Pancreas (tissue), 10 donors: ENCODE measurements at regions not wholly inside any gene's neighbourhood (a gene's known extent, or its start where the extent isn't known, plus 50 kb on each side); places are given as distances from the start of the nearest gene placed in this dataset.
"Not testable (repeated sequence)": the region's sequence is repeated elsewhere in the genome, so short reads cannot be mapped to it uniquely, and the experiment has no call there.

Source experiments
- ATAC-seq, 4 donors: fragments of 200-7000 bp; cut with Tn5 transposase; one replicate each; pipeline versions ENCODE4 v1.8.0 to v1.9.1; 2020; ENCODE audit warnings: mild to moderate bottlenecking in 4 of 4, moderate library complexity in 4 of 4
- DNase-seq, 6 donors: peaks; one replicate each; pipeline ENCODE4 v3.0.0-alpha.2; 2020
- FAIRE-seq: peaks from 2 replicates; lab custom pipeline; 2012; peaks lifted over from hg19 to GRCh38; lab: Jason Lieb, UNC
- H3K27ac ChIP-seq, 4 donors: fragments of 200-600 bp; sonication (generic); 1 replicate in 3 of 4; 2 replicates in 1 of 4; pipeline versions ENCODE4 v1.5.0 to v1.8.0; 2020
- H3K27me3 ChIP-seq, 4 donors: fragments of 200-600 bp; one replicate each; pipeline ENCODE4 v1.8.0; 2021
- H3K36me3 ChIP-seq, 3 donors: fragments of 200-600 bp; sonication (generic) in 1 of 3; one replicate each; pipeline versions ENCODE4 v1.5.0 to v1.8.0; 2020 to 2021
- H3K4me1 ChIP-seq, 3 donors: fragments of 200-600 bp; one replicate each; pipeline ENCODE4 v1.8.0; 2021
- H3K4me3 ChIP-seq, 4 donors: fragments of 200-600 bp; sonication (generic) in 2 of 4; one replicate each; pipeline versions ENCODE4 v1.5.0 to v1.8.0; 2020 to 2021
- H3K9me3 ChIP-seq, 4 donors: fragments of 200-600 bp; one replicate each; pipeline ENCODE4 v1.8.0; 2021
- CTCF ChIP-seq, 4 donors: fragments of 200-600 bp; sonication (generic) in 3 of 4; IDR thresholded peaks; one replicate each; pipeline versions ENCODE4 v1.5.0 to v1.8.0; 2021; ENCODE audit warnings: antibody characterized with exemption in 4 of 4
- WGBS, 2 donors: extraction: QIAGEN DNeasy Blood & Tissue Kit; methylation state at CpG; one replicate each; pipeline ENCODE4 v1.1.7; 2013; 5-methylcytosine and 5-hydroxymethylcytosine counted together
- intact Hi-C, 3 donors: fragments of 100-400 bp; cut with DNase I; formaldehyde crosslinking; loops; one replicate each; pipeline versions ENCODE4 v1.11.1 to v1.14.2; 2022
- donor health status: healthy with polysubstance abuse.
- donor health status: DM: no; HTN: no; CAD: no; lungs with moderate emphysema.
- donor health status: DM: no; HTN: no; CAD: no.
- donor health status: control.
- donor health status: control.
- donor health status: Bipolar disorder and iron deficiency.
- donor health status: DM: yes; HTN: yes; CAD: no.
- donor health status: DM: no; HTN: no; CAD: no.
- donor health status: DM: no; HTN: no; CAD: no.
- donor health status: DM: yes; HTN: yes; CAD: no.

GRCh38 chr18:10354890-10355289 is 99.5 kb upstream of the APCDD1 start:
- ATAC-seq (no peak), FAIRE-seq (no peak), DNase-seq (no peak)
- peaks cover 5 to 10% (median 9%) of the 10 kb centered on the region in 3 donors for H3K4me1 ChIP-seq
- H3K9me3 ChIP-seq, result no peaks in the 10 kb centered on the region
- 90 to 94% methylated on average over 1 of the region's 1 CpG for WGBS, 2 donors
- TF ChIP-seq CTCF (IDR thresholded peaks at IDR 0.05), result no peak
- no peak overlapping the region for H3K4me3 ChIP-seq
- H3K36me3 ChIP-seq, result no peaks in the 10 kb centered on the region
- intact Hi-C loops, result no loop called here
- H3K27ac ChIP-seq, result no peak overlapping the region
- H3K27me3 ChIP-seq, result no peaks in the 10 kb centered on the region

DNA sequence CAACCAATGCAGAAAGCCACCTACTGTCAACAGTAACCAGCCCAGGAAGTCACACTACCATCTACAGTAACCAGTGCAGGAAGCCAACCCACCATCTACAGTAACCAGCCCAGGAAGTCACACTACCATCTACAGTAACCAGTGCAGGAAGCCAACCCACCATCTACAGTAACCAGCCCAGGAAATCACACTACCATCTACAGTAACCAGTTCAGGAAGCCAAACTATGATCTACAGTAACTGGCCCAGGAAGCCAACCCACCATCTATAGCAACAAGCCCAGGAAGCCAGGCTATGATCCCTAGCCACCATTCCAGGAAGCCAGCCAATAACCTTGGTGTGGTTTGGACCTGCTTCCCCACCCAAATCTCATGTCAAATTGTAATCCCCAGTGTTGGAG is 97.4 kb upstream of the APCDD1 start:
- DNase-seq, H3K9me3 ChIP-seq, H3K4me1 ChIP-seq, FAIRE-seq, H3K4me3 ChIP-seq, ATAC-seq, H3K36me3 ChIP-seq, H3K27me3 ChIP-seq, intact Hi-C loops, H3K27ac ChIP-seq: not testable (repeated sequence)

- DNase-seq, result no peak
- WGBS, 2 donors, result 91 to 92% methylated on average over 2 of the region's 2 CpGs
- Histone ChIP-seq H3K4me1 (peaks cover 0 to 9% (median 0%) of the 10 kb centered on the region in 3 donors), H3K27me3 (no peaks in the 10 kb centered on the region), H3K4me3 (no peak overlapping the region), H3K36me3 (no peaks in the 10 kb centered on the region), H3K9me3 (no peaks in the 10 kb centered on the region), H3K27ac (no peak overlapping the region)
- no peak for TF ChIP-seq CTCF (IDR thresholded peaks at IDR 0.05)
- intact Hi-C loops, result no loop called here
- ATAC-seq, result no peak
- FAIRE-seq, result no peak
Observed at GRCh38 chr18:10361660-10362059, 92.8 kb upstream of the APCDD1 start.

DNA sequence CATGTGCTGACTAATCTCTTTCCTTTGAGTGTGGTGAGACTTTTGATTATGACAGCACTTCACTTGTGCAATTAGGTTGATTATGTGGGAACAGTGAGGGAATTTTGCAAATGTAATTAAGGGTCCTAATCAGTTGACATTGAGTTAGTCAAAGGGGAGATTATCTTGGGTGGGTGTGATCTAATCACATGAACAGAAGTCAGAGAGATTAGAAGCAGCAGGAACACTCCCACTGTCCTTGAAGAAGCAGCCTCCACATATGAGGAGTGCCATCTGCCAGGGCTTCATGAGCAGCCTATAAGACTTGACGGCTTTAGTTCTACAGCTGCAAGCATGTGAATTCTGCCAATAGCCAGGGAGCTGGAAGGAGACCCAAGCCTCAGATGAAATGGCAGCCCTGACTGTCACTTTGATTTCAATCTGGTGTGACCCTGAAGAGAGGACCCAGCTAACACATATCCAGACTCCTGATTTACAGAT is 89.4 kb upstream of the APCDD1 start:
- ATAC-seq, result no peak
- 90 to 100% methylated on average over 1 of the region's 1 CpG for whole genome bisulfite sequencing, 2 donors

GRCh38 chr18:10365901-10366300 is 88.5 kb upstream of the APCDD1 start:
- Histone ChIP-seq H3K27me3 (no peaks in the 10 kb centered on the region), H3K27ac (no peak overlapping the region), H3K4me3 (no peak overlapping the region), H3K4me1 (no peaks in the 10 kb centered on the region), H3K9me3 (no peaks in the 10 kb centered on the region), H3K36me3 (no peaks in the 10 kb centered on the region)
- TF ChIP-seq CTCF (IDR thresholded peaks at IDR 0.05), result no peak
- ATAC-seq, result no peak
- no peak for FAIRE-seq
- DNase-seq, result no peak
- WGBS, 2 donors, result 93 to 95% methylated on average over 5 of the region's 5 CpGs
- intact Hi-C loops, result no loop called here

More for the DNA sequence above, 89.4 kb upstream of the APCDD1 start:
- no peak for FAIRE-seq
- DNase-seq, result no peak
- Histone ChIP-seq H3K4me1 (no peaks in the 10 kb centered on the region), H3K9me3 (no peaks in the 10 kb centered on the region), H3K27ac (no peak overlapping the region), H3K36me3 (no peaks in the 10 kb centered on the region), H3K27me3 (no peaks in the 10 kb centered on the region), H3K4me3 (no peak overlapping the region)
- intact Hi-C loops, result no loop called here
- TF ChIP-seq CTCF (IDR thresholded peaks at IDR 0.05), result no peak
